HG02973 (cell line): ENCODE measurements at regions not wholly inside any gene's neighbourhood (a gene's known extent, or its start where the extent isn't known, plus 50 kb on each side); places are given as distances from the start of the nearest gene placed in this dataset.
"Not testable (repeated sequence)": the region's sequence is repeated elsewhere in the genome, so short reads cannot be mapped to it uniquely, and the experiment has no call there.

Source experiments
- ATAC-seq: cut with Tn5 transposase; IDR thresholded peaks from one replicate; pipeline ENCODE4 v1.9.1; 2021; ENCODE audit warnings: moderate library complexity; ENCODE audit not compliant: unreplicated experiment

DNA sequence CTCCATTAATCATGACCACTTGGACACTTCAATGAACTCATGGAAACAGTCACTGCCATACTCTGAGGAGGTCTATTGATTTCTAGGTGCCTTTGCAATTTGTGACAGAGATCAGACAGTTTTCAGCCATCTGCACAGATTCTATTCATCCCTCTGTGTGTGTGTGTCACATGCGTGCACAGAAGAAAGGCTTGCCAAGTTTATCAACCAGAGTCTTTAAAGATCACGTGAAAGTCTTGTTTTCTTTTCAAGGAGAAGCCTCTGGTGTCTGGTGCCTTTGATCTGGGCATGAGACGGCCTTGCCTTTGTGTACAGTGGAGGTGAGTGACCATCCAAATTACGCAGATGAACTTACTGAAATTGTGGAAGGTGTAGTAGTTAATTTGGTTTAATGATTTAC, 164.2 kb downstream of the VAPA start:
- no peak for ATAC-seq

DNA sequence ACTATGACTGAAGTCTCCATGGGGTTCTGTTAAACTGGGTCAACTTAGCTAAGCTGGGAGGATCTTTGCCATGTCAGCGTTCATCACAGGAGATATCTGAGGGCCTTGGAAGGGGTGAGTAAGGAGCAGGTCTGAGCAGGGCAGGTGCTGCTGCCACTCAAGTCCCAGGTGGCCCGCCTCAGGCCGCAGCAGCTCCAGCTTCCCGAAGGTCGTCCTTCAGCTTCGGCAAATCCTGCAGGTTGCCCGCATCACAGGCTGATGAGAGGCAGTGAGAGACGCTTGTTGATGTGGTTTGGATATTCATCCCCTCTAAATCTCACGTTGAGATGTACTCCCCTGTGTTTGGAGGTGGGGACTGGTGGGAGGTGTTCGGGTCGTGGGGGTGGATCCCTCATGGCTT, 166.6 kb downstream of the VAPA start:
- no peak for ATAC-seq

DNA sequence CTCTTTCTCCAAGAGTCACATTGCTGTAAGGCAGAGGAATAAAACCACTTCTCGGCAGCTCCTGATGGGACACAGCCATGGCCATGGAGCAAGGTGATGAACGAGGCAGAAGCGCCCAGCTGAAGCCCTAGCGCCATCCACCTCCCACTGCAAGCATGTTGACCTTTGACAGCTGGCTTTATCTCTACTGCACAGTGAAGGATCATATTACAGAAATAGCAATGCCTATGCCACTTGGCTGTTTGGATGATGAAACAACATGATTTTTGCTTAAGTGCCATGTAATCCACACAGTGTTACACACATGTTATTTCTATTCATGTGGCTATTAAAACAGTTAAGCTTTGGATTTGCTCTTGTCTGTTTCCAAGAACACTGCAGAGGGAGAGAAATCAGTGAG, 167.7 kb downstream of the VAPA start:
- no peak for ATAC-seq

DNA sequence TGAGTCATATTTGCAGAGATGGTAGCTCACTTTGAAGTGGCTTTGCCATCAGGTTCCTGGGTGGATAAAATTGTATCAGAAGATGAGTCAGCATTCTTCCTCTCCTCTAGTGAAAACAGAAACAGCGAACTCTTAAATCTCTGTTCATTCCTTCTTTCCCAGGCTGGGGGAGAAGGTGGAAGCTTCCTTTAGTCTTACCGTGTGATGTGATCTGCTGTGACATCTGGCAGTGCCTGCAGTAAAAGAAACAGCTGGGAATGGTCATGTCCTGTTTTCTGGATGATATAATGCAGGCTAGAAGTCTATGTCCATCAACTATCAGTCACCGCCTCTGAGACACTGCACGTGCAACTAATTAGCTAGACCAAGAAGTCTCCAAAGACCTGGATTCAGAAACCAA, 171.6 kb downstream of the VAPA start:
- ATAC-seq = no peak

DNA sequence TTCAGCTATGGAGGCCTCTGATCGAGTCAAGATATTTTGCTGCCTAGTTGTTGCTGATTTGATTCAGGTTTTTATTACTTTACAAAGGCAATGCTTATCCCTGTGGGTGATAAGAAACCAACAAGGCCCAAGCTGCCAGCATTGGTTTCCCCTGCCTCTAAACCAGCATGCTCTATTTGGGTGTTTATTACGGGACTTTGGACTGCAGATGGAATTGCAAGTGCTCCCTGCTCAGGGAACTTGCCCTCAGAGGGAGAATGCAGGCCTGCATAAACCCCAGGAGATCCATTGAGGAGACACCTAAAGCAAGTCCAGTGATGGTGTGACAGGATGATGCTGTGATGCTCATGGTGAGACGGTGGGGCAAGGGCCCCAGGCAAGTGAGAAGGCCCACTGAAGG, 172.1 kb downstream of the VAPA start:
- ATAC-seq = no peak

DNA sequence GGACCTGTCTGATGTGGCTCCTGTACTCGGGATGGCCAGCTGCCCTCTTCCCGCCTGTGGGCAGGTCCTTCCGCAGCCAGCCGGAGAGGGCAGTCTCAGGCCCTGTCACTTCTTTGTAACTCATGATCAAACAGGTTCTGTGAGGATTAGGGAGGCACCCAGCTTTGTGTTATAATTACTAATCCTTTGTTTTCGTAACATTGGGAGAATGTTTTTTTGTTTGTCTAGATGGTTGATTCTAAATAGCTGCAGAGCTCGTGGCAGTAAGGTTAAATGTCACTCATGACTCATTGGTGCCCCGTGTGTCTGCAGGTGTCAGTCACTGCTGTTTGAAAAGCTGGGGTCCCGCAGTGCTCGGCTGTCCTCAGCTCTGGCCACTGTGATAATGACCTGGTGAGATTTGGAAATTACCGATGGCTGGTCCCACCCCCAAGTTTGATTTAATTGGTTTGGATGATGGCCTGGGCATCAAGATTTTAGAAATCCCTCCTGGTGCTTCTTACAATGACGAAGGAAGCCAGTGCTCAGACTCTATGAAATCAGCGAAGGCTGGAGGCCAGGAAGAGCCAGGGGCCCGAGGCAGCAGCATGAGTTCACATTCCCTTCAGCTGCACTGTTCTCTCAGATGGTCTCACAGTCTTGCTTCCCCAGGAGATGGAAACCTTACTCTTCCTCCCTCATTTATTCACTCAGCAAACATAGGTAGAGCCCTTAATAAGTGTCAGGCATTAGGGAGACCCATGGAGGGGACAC, 172.8 kb downstream of the VAPA start:
- ATAC-seq = no peak

DNA sequence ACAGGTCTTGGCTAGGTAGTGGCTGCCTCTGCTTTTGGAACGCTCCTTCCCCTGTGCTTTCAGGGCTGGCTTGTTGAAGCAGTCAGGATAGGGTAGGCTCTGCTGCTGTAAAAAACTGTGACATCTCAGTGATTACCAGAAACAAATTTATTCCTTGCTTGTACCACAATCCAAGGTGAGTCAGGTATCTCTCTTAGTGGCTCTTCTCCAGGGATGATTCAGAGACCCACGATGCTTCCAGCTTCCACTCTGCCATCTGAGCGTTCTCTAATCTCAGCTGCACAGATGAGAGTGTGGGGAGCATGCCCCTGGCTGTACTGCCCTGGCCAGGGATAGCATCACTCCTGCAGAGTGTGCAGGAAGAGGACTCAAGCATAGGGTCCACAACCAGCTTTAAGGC, 174.9 kb downstream of the VAPA start:
- ATAC-seq = no peak

DNA sequence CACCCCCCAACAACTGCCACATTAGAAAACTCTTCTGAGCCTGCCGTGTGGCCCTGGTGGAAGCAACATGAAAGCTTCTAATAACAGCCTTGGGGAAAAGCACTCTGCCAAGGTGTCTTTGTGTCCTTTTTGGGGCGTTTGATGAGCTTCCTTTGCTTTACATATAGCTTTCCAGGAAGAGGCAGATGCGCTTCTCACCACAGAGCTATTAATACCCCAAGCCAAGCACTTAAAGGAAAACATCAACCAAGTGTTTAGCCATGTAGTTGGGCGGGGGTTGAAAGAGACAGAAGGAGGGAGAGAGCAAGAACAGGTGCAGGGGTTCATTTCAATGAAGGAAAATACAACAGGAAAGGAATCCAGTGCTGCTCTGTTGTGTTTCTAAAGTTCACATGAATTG, 176.1 kb downstream of the VAPA start:
- no peak for ATAC-seq

DNA sequence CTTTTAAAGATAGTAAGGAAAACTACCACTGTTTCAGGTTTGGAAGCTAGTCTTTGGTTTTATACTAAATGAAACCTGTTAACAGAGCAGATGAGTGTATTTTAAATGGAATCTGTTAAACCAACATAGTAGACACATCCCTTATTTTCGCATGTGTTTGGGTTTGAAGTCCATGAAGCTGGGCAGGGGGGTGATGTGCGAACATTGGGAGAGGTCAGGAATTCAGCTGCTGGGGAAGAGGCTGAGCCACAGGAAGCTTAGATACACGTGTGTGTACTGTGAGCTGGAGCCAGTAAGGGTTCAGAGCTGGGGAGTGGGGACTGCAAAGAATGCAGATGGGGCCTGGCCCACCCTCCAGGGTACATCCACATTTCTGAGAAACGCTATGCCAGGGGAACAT, 176.9 kb downstream of the VAPA start:
- ATAC-seq = no peak

DNA sequence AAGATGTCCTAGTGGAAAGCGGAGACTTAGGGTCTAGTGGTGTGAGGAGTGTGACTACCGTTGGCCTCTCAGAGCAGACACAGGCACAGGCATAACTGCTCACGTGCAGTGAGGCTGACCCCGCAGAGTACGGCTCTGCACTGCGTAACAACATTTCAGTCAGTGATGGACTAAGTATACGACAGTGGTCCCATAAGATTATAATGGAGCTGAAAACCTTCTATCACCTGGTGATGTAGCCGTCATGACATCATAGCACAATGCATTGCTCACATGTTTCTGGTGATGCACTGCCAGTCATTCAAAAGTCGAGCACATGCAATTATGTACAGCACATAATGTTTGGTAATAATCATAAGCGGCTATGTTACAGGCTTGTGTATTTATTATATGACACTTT, 179.6 kb downstream of the VAPA start:
- ATAC-seq = no peak

DNA sequence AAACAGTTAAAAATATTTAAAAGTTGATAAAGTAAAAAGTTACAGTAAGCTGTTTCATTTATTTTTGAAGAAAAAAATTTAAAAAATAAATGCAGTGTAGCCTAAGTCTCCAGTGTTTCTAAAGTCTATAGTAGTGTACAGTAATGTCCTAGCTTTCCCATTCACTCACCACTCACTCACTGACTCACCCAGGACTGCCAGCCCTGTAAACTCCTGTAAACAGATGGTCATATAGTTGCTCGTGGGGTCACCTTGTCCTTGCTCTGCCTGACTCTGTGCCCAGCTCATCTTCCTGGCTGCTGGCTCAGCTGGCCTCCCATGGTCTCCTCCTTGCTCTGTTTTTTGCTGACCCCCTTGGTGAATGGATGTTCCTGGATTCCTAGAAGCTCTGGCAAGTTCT, 180.3 kb downstream of the VAPA start:
- ATAC-seq = no peak

DNA sequence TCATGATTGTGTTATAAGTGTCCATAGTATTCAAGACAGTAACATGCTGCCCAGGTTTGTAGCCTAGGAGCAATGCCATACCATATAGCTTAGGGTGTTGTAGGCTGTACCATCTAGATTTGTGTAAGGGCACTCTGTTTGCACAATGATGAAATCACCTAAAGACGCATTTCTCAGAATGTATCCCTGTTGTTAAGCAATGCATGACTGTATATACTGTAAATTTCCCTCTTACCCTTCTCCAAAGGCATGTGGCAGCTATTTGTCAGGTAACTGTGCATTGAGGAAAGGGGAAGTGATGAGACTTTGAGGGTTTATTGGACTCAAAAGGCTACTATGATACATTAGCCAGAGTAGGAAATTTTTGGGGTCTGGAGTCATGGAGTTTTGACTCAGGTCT, 180.8 kb downstream of the VAPA start:
- no peak for ATAC-seq

DNA sequence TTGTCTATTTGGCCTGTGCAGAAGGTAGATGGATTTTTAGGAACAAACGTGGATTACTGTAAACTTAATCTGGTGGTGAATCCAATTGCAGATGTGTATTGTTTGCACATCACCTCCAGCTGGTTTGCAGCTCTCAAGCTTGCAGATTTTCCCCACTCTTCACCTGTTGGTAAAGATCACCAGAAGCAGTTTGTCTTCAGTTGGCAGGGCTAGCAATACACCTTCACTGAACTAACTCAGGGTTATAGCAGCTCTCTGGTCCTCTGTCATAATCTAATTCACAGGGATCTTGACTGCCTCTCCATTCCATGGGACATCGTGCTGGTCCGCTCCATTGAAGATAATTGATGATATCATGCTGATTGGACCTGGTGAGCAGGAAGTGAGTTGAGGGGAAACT, 181.5 kb downstream of the VAPA start:
- no peak for ATAC-seq

DNA sequence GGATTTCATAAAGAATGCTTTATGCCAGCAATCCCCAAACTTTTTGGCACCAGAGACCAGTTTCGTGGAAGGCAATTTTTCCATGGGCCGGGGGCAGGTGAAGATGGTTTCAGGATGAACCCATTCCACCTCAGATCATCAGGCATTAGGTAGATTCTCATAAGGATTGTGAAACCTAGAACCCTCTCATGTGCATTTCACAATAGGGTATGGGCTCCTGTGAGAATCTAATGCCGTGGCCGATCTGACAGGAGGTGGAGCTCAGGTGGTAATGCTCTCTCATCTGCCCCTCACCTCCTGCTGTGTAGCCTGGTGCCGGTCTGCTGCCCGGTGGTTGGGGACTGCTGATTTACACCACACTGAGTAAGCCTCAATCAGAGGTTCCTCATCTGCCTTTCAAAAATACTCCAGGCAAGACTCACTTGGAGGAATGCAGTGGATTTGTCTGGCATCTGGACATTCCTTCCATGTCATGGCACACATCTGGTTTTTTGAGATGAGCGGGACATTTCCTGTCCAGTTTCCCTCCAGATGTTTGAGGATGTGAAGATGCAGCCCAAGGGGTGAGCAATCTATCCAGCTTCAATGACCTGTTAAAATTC, 185.8 kb downstream of the VAPA start:
- no peak for ATAC-seq

DNA sequence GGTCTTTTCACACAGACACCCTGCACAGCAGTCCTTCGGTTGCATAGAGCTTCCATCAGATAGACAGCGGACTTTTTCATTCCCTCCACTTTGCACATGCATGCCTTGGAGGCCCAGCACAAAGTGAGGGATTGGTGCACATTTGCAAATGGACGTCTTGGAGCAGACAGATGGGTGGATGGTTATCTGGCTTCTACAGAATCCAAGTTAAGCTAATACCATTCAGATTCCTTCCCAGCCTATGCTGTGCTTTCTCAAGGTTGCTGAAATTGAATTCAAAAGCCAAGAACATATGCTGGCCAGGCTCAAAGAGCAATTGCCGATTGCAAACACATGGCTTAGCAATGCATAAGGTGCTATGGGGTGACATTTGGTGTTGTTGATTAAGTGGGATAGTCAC, 186.4 kb downstream of the VAPA start:
- no peak for ATAC-seq

DNA sequence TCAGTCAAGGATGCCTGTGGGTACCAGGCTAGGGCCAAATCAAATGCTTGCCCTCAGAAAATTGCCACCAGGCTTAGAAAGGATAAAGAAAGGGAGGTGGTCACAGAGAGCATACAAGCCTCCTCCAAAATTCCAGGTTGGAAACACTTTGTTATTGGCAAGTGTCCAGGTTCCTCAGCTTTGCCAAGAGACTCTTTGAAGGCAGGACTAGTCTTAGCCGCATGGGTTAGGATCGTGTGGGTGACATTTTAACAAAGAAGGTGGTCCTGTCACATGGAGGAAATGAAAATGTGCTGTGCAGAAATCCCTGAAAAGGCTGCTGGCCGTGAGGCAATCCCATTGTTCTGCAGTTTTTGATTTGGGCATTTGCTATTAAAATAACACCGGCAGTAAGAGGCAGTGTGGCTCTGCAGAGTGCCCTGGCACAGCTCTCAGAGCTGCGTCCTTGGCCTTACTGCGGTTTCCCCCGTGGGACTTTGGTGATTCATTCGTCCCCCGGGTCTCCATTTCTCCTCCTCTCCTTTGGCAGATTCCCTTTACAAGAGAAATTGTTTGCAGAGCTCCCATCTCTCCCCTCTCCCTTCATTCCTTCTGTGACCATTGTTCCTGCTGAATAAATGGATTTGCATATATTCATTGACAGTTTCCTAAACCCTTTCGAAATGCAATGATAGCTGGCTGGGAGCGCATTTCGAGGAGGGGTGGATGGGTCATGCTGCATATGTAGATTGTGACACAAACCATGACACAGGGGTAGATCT, 187.3 kb downstream of the VAPA start:
- ATAC-seq = no peak

DNA sequence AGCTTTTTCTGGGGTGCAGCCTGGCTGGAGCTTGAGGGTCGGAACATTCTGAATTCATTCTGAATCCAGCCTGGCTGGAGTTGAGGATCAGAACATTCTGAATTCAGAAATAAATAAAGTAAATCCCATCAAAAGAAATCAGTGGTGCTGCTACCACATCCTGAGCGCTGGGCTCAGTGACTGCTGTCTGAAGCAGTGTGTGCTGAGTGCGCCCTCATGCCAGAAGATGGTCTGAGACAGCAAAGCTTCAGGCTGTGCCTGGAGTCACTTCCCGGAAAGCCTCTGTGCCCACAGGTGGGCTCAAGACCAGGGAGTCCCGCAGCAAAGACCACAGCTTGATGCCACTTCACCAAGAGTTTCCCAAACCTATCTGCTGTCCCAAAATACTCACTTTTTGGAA, 187.9 kb downstream of the VAPA start:
- no peak for ATAC-seq

DNA sequence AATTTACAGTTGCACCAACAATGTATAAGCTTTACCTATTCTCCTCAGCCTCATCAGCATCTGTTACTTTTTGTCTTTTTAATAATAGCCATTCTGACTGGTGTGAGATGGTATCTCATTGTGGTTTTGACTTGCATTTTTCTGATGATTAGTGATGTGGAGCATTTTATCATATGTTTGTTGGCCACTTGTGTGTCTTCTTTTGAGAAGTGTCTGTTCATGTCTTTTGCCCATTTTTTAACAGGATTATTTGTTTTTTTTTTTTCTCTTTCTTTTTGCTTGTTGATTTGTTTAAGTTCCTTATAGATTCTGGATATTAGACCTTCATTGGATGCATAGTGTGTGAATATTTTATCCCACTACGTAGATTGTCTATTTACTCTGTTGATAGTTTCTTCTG, 191.3 kb downstream of the VAPA start:
- ATAC-seq = not testable (repeated sequence)

DNA sequence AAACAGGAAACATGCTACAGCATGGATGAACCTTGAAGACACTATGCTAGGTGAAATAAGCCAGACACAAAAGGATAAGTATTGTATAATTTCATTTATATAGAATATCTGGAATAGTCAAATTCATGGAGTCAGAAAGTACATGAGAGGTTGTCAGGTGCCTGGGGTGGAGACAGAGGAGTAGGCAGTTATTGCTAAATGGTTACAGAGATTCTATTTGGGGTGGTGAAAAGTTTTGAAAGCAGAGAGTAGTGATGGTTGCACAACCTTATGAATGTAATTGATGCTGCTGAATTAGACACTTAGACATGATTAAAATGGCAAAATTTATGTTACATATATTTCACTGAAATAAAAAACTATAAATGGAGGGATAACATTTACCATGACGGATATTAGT, 197.4 kb downstream of the VAPA start:
- ATAC-seq = no peak

DNA sequence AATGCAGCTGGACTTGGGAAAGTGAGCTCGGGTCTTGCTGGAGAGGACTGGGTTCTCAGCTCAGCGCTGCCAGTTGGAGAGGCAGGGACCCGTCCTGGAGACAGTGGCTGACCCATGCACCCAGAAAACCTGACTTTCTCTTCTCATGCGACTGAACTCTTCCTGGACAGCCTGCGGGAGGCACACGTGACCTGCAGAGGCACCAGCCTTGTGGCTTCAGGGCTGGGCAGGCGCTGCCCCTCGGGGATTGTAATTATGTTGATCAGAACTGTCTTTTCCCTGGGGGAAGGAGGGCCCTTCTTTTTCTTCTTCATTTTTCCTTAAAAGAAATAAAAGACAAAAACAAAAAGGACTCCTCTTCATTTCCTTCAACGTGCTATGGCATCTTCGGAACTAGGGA, 198.1 kb downstream of the VAPA start:
- no peak for ATAC-seq

DNA sequence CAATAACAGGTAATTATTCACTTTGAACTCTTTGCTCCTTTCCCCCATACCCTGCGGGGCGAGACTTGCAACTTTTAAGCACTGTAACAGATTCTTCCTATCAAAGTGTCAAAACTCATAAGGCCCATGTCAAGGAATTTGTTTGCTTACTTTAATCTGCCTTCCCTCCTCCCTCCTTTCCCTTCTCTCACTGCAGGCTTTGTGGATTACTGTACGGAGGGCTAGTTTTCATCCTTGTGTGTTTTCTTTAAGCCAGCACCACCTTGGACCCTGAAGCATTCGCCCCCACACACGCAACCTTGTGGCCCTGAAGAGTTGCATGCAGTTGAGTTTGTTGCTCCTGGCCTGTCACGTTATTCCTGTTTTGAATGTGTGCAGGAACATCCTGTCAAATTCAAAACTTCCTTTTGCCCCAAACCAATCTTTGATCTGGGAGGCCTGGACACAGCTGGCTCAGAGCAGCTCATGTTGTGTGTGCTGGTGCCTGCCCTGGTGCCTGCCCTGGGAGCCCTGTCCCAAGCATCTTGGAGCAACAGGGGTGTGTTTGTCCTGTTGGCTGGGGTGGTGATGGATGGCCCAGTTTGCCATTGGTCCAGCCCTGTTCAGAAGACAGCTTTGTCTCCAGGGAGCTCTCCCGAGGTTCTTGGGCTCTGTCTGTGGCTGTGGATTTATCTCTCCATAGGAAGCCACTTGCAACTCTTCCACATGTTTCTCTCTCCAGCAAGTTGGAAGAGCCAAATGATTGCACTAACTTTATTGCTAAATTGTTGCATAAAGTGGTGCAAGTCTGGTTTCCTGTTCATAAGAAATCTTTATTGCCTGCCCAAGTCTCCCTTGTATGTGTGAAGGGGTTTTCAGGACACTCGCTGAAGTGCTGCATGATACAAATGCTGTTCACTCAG, 199.6 kb downstream of the VAPA start:
- no peak for ATAC-seq
